Omental fat pad (tissue), 3 donors: ENCODE measurements at regions not wholly inside any gene's neighbourhood (a gene's known extent, or its start where the extent isn't known, plus 50 kb on each side); places are given as distances from the start of the nearest gene placed in this dataset.

Experiments used
- ATAC-seq: fragments of 150-250 bp; one replicate; pipeline ENCODE4 v1.9.1; 2016; ENCODE audit warnings: mild to moderate bottlenecking, moderate library complexity; ENCODE audit not compliant: low FRiP score
- DNase-seq: peaks from one replicate; pipeline ENCODE4 v3.0.0-alpha.2; 2019; ENCODE audit warnings: low spot score
- CTCF ChIP-seq, 3 donors: fragments of 450-650 bp; IDR thresholded peaks; one replicate each; pipeline ENCODE4 v1.5.1; 2016 to 2017; ENCODE audit warnings: antibody characterized with exemption in 3 of 3, mild to moderate bottlenecking in 3 of 3, moderate library complexity in 2 of 3

- no peak for TF ChIP-seq CTCF (IDR thresholded peaks at IDR 0.05)
- ATAC-seq: no peak
- DNase-seq: no peak
Observed at GRCh38 chr6:19632786-19633185, 204.4 kb upstream of the ID4 start.

GRCh38 chr6:19635728-19636127, 201.4 kb upstream of the ID4 start:
- DNase-seq (no peak), ATAC-seq (no peak)
- no peak for TF ChIP-seq CTCF (IDR thresholded peaks at IDR 0.05)

GRCh38 chr6:19637010-19637409, 200.2 kb upstream of the ID4 start:
- no peak for DNase-seq
- no peak for ATAC-seq

GRCh38 chr6:19638931-19639330, 198.2 kb upstream of the ID4 start:
- TF ChIP-seq CTCF (IDR thresholded peaks at IDR 0.05): no peak
- ATAC-seq: no peak
- DNase-seq: no peak

More at GRCh38 chr6:19637010-19637409, 200.2 kb upstream of the ID4 start:
- TF ChIP-seq CTCF (IDR thresholded peaks at IDR 0.05): no peak

- ATAC-seq: no peak
- TF ChIP-seq CTCF (IDR thresholded peaks at IDR 0.05): no peak
- no peak for DNase-seq
Observed at GRCh38 chr6:19643287-19643686, 193.9 kb upstream of the ID4 start.

GRCh38 chr6:19643713-19644112, 193.5 kb upstream of the ID4 start:
- DNase-seq: no peak
- ATAC-seq: no peak

More at GRCh38 chr6:19643713-19644112, 193.5 kb upstream of the ID4 start:
- TF ChIP-seq CTCF (IDR thresholded peaks at IDR 0.05): no peak
